22Rv1 (cell line): ENCODE measurements at regions not wholly inside any gene's neighbourhood (a gene's known extent, or its start where the extent isn't known, plus 50 kb on each side); places are given as distances from the start of the nearest gene placed in this dataset.

Source experiments
- ZFX ChIP-seq: fragments of 450-650 bp; IDR thresholded peaks from 2 replicates; pipeline ENCODE4 v1.6.1; 2017; ENCODE audit warnings: antibody characterized with exemption, borderline replicate concordance
- TF ChIP-seq, protein P1 (sequence below): fragments of 450-650 bp; IDR thresholded peaks from 2 replicates; pipeline ENCODE4 v1.5.1; 2017; ENCODE audit warnings: mild to moderate bottlenecking

DNA sequence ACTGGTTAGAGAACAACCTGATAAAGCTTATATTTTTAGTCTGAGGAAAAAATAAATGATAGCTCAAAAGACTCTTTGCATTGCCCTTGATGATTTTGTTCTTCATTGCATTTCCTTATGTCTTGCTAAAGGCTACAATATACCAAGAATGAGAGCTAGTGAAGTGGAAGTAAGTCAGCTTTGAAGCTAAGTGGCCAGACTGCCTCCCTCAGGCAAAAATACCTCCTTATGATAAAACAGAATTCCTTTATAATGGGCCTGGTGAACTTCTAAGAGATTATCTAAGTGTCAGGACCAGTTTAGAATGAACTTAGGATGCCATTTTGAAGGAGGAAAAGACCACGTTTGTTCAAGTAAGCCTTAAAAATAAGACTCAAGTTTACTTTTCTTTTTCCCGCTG, 678.4 kb downstream of the ROBO2 start:
- TF ChIP-seq, protein P1, sequence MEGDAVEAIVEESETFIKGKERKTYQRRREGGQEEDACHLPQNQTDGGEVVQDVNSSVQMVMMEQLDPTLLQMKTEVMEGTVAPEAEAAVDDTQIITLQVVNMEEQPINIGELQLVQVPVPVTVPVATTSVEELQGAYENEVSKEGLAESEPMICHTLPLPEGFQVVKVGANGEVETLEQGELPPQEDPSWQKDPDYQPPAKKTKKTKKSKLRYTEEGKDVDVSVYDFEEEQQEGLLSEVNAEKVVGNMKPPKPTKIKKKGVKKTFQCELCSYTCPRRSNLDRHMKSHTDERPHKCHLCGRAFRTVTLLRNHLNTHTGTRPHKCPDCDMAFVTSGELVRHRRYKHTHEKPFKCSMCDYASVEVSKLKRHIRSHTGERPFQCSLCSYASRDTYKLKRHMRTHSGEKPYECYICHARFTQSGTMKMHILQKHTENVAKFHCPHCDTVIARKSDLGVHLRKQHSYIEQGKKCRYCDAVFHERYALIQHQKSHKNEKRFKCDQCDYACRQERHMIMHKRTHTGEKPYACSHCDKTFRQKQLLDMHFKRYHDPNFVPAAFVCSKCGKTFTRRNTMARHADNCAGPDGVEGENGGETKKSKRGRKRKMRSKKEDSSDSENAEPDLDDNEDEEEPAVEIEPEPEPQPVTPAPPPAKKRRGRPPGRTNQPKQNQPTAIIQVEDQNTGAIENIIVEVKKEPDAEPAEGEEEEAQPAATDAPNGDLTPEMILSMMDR, result no peak
- no peak for TF ChIP-seq ZFX
